K562 (cell line): ENCODE measurements at regions not wholly inside any gene's neighbourhood (a gene's known extent, or its start where the extent isn't known, plus 50 kb on each side); places are given as distances from the start of the nearest gene placed in this dataset.

ENCODE experiments used
- ATAC-seq: fragments of 200-7000 bp; cut with Tn5 transposase; 3 replicates; pipeline ENCODE4 v1.9.1; 2020; ENCODE audit warnings: moderate library complexity
- BruUV-seq: library from RNA; stranded (reverse); fragments of 400-500 nt; replicated peaks from 2 replicates; lab custom pipeline; 2021; lab: Mats Ljungman, UMichigan
- CTCF ChIA-PET: fragments of 300-600 bp; formaldehyde crosslinking; extraction: SDS; loops from one replicate; lab custom pipeline; 2021; ENCODE audit warnings: low intra/inter-chr PET ratio; lab: Yijun Ruan, JAX
- POLR2A ChIA-PET: fragments of 300-600, 350-650 bp; sonication (Branson Sonifier 250); formaldehyde crosslinking; extraction: SDS; loops from one replicate; lab custom pipeline; 2021; ENCODE audit warnings: antibody characterized with exemption, inconsistent platforms; lab: Yijun Ruan, JAX
- DNase-seq, 4 experiments: peaks; one replicate each; pipeline versions ENCODE4 v3.0.0 to v3.0.0-alpha.2; 2011 to 2018; ENCODE audit warnings: low spot score in 3 of 4, mixed read lengths in 3 of 4; ENCODE audit errors: extremely low read depth in 1 of 4
- FAIRE-seq: peaks from 2 replicates; lab custom pipeline; 2011; peaks lifted over from hg19 to GRCh38; lab: Jason Lieb, UNC
- H2AFZ ChIP-seq: 2 replicates; pipeline ENCODE4 v1.6.0; 2011; ENCODE audit warnings: low read depth, low read length, control low read depth, inconsistent platforms
- H3K27ac ChIP-seq: fragments of 200-600 bp; 3 replicates; pipeline ENCODE4 v1.8.0; 2011; ENCODE audit warnings: low read depth, mild to moderate bottlenecking, control low read depth, inconsistent platforms, low read length, moderate library complexity, mixed read lengths; ENCODE audit errors: extremely low read depth
- H3K27me3 ChIP-seq, 2 experiments: fragments of 300-600 bp in 1 of 2; 2 replicates in 1 of 2; 3 replicates in 1 of 2; pipeline versions ENCODE4 v1.6.0 to v1.8.0; 2011; ENCODE audit warnings: inconsistent platforms in 2 of 2, low read length in 2 of 2, mild to moderate bottlenecking in 1 of 2, mixed read lengths in 1 of 2, moderate library complexity in 1 of 2; ENCODE audit not compliant: control insufficient read depth in 2 of 2, insufficient read depth in 2 of 2
- H3K36me3 ChIP-seq: fragments of 300-600 bp; 3 replicates; pipeline ENCODE4 v1.8.0; 2011; ENCODE audit warnings: mild to moderate bottlenecking, low read length, inconsistent platforms; ENCODE audit not compliant: control insufficient read depth, insufficient read depth
- H3K4me1 ChIP-seq, 2 experiments: fragments of 200-600 bp in 1 of 2; replicated peaks in 1 of 2; 2 replicates in 1 of 2; 3 replicates in 1 of 2; pipeline versions ENCODE4 v1.5.1 to v1.8.0; 2011; ENCODE audit warnings: inconsistent platforms in 2 of 2, low read length in 2 of 2, mild to moderate bottlenecking in 1 of 2, mixed read lengths in 1 of 2, moderate library complexity in 1 of 2; ENCODE audit not compliant: control insufficient read depth in 2 of 2, insufficient read depth in 2 of 2
- H3K4me2 ChIP-seq: 2 replicates; pipeline ENCODE4 v1.6.1; 2011; ENCODE audit warnings: low read length, control low read depth, inconsistent platforms, mixed read lengths; ENCODE audit not compliant: insufficient read depth
- H3K4me3 ChIP-seq: fragments of 200-600 bp; sonication (generic), shearing (Covaris generic); 2 replicates; pipeline ENCODE4 v1.5.1; 2016; ENCODE audit warnings: control low read depth, inconsistent platforms
- H3K79me2 ChIP-seq: fragments of 200-600 bp; 3 replicates; pipeline ENCODE4 v1.8.0; 2011; ENCODE audit warnings: low read length, inconsistent platforms; ENCODE audit not compliant: control insufficient read depth, insufficient read depth
- H3K9ac ChIP-seq, 2 experiments: 2 replicates each; pipeline versions ENCODE4 v1.6.0 to v1.6.1; 2011; ENCODE audit warnings: low read depth in 2 of 2, low read length in 2 of 2, control low read depth in 1 of 2, inconsistent platforms in 1 of 2, mild to moderate bottlenecking in 1 of 2, mixed read lengths in 1 of 2; ENCODE audit not compliant: insufficient read depth in 1 of 2
- H3K9me1 ChIP-seq: one replicate; pipeline ENCODE4 v1.6.0; 2011; ENCODE audit warnings: inconsistent platforms, mild to moderate bottlenecking, low read length, moderate library complexity; ENCODE audit not compliant: control insufficient read depth, insufficient read depth
- H3K9me3 ChIP-seq: replicated peaks from 2 replicates; pipeline ENCODE4 v1.5.1; 2011; ENCODE audit warnings: low read depth, low read length, inconsistent platforms; ENCODE audit not compliant: control insufficient read depth, insufficient read depth
- H4K20me1 ChIP-seq: replicated peaks from 2 replicates; pipeline ENCODE4 v1.6.1; 2011; ENCODE audit warnings: low read length, inconsistent platforms, mixed read lengths; ENCODE audit not compliant: control insufficient read depth, insufficient read depth
- BRD4 ChIP-seq: fragments of 200-600 bp; sonication (generic); IDR thresholded peaks from 2 replicates; pipeline ENCODE4 v1.6.1; 2017; ENCODE audit warnings: inconsistent platforms
- ELF4 ChIP-seq: fragments of 450-650 bp; formaldehyde crosslinking; IDR thresholded peaks from 2 replicates; pipeline ENCODE4 v1.4.0; 2022; ENCODE audit warnings: missing genetic modification characterization
- EP300 ChIP-seq: IDR thresholded peaks from 2 replicates; pipeline ENCODE4 v1.6.1; 2012; ENCODE audit warnings: low read length, improper control_type of control experiment
- HDAC3 ChIP-seq: fragments of 450-650 bp; IDR thresholded peaks from 2 replicates; pipeline ENCODE4 v1.6.1; 2018; ENCODE audit warnings: borderline replicate concordance, mild to moderate bottlenecking, moderate library complexity; ENCODE audit not compliant: partially characterized antibody
- RAD51 ChIP-seq: fragments of 450-650 bp; IDR thresholded peaks from 2 replicates; pipeline ENCODE4 v1.7.1; 2016; ENCODE audit warnings: low read depth, mild to moderate bottlenecking, borderline replicate concordance
- RFX5 ChIP-seq: IDR thresholded peaks from 2 replicates; pipeline ENCODE4 v1.6.1; 2011; ENCODE audit warnings: low read depth, mild to moderate bottlenecking, improper control_type of control experiment, low read length
- SMAD4 ChIP-seq: fragments of 250-450 bp; sonication (Bioruptor Pico); conservative IDR thresholded peaks from 2 replicates; pipeline ENCODE4 v1.8.0; 2021; ENCODE audit warnings: inconsistent platforms, mild to moderate bottlenecking, moderate library complexity
- SNIP1 ChIP-seq: fragments of 450-650 bp; IDR thresholded peaks from 2 replicates; pipeline ENCODE4 v1.7.1; 2017; ENCODE audit warnings: low read depth, mild to moderate bottlenecking
- XRCC4 ChIP-seq: IDR thresholded peaks from one replicate; pipeline ENCODE4 v1.6.1; 2011; ENCODE audit not compliant: insufficient read depth, insufficient read length; ENCODE audit errors: extremely low read depth
- ZNF232 ChIP-seq: sonication (generic); formaldehyde crosslinking; IDR thresholded peaks from 2 replicates; pipeline ENCODE4 v1.8.0; 2022; ENCODE audit warnings: mild to moderate bottlenecking, missing genetic modification reagents
- WGBS: fragments of 100-300 bp; shearing (Covaris generic); methylation state at CpG from one replicate; pipeline ENCODE4 v1.1.6; 2016; ENCODE audit warnings: low coverage, mixed read lengths; ENCODE audit not compliant: insufficient coverage; ENCODE audit errors: missing lambda C conversion rate; 5-methylcytosine and 5-hydroxymethylcytosine counted together
- in situ Hi-C: fragments of 300-500 bp; cut with MboI; formaldehyde crosslinking; loops from 4 replicates; pipeline ENCODE4 v1.15.0; 2018; ENCODE audit warnings: inconsistent platforms, mixed read lengths
- intact Hi-C: fragments of 100-400 bp; cut with micrococcal nuclease; formaldehyde crosslinking; loops from 2 replicates; pipeline ENCODE4 v1.14.2; 2022
- TF ChIP-seq, protein P1 (sequence below): fragments of 200-400 bp; formaldehyde crosslinking; IDR thresholded peaks from 2 replicates; pipeline ENCODE4 v1.6.1; 2017; ENCODE audit warnings: mild to moderate bottlenecking, low read depth, low read length, moderate library complexity
- TF ChIP-seq, protein P2 (sequence below): fragments of 450-650 bp; formaldehyde crosslinking; IDR thresholded peaks from 2 replicates; pipeline ENCODE4 v1.4.0; 2020; ENCODE audit warnings: mild to moderate bottlenecking, moderate library complexity
- TF ChIP-seq, protein P3 (sequence below): sonication (generic); formaldehyde crosslinking; IDR thresholded peaks from 2 replicates; pipeline ENCODE4 v1.8.1; 2023; ENCODE audit warnings: mild to moderate bottlenecking, missing genetic modification reagents

DNA sequence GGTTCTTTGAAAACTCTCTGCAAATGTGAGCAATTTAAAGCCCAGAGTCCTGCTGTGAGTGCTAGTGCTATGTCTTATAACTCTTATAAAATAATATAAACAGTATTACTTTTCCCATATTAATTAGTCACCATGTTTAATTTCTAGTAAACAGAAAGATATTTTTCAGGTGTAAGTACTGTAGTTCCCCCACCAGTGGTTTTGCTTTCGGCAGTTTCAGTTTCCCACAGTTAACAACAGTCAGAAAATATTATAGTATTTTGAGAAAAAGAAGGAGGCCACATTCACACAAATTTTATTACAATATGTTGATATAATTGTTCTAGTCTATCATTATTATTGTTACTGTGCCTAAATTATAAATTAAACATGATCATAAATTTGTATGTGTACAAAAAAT lies 800.5 kb downstream of the LRFN5 start (continued):
- TF ChIP-seq, protein P1, sequence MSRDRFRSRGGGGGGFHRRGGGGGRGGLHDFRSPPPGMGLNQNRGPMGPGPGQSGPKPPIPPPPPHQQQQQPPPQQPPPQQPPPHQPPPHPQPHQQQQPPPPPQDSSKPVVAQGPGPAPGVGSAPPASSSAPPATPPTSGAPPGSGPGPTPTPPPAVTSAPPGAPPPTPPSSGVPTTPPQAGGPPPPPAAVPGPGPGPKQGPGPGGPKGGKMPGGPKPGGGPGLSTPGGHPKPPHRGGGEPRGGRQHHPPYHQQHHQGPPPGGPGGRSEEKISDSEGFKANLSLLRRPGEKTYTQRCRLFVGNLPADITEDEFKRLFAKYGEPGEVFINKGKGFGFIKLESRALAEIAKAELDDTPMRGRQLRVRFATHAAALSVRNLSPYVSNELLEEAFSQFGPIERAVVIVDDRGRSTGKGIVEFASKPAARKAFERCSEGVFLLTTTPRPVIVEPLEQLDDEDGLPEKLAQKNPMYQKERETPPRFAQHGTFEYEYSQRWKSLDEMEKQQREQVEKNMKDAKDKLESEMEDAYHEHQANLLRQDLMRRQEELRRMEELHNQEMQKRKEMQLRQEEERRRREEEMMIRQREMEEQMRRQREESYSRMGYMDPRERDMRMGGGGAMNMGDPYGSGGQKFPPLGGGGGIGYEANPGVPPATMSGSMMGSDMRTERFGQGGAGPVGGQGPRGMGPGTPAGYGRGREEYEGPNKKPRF, result no peak
- TF ChIP-seq RAD51, result no peak
- TF ChIP-seq ELF4 (CRISPR knock-in tag), result no peak
- TF ChIP-seq SNIP1, result no peak

DNA sequence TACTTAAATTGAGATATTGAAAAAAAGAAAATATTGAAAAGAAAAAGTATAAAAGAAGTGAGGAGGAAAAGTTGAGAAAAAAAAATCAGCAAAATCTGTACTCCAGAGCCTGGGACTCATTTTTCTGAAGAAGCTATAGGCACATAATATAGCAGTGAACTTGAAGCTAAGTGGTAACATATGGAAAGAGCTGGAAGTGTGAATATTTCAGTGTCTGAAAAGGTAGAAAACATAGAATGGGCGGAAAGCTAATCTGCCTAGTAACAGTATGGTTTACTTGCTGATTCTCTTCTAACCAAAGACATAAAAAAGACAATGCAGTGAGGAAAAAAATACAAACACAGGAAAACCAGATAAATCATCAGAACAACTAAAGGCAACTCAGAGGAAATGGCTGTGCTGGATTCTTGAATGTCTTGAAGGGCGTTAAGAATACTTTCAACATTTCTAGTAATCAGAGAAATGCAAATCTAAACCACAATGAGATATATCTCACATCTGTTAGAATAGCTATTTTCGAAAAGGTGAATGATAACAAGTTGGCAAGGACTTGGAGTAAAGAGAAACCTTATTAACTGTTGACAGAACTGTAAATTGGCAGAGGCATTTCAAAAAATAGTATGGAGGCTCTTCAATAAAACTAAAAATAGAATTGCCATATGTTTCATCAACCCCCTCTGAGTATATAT lies 784.6 kb downstream of the LRFN5 start:
- no peaks in the 10 kb centered on the region for H3K36me3 ChIP-seq
- no peak overlapping the region for H3K27ac ChIP-seq
- DNase-seq, result no peak
- no peak overlapping the region for H3K9ac ChIP-seq
- POLR2A ChIA-PET, result no interaction called here
- in situ Hi-C loops, result no loop called here
- intact Hi-C loops, result no loop called here
- CTCF ChIA-PET, result no interaction called here
- BruUV-seq, result no TSS peak
- no peak overlapping the region for H2AFZ ChIP-seq
- WGBS, result 0% methylated on average over 3 of the region's 3 CpGs
- no peaks in the 10 kb centered on the region for H3K27me3 ChIP-seq
- no peak for FAIRE-seq
- no peaks in the 10 kb centered on the region for H3K9me3 ChIP-seq
- no peaks in the 10 kb centered on the region for H3K4me1 ChIP-seq
- no peaks in the 10 kb centered on the region for H4K20me1 ChIP-seq
- no peak overlapping the region for H3K4me3 ChIP-seq
- H3K4me2 ChIP-seq, result no peak overlapping the region
- no peak for ATAC-seq
- no peaks in the 10 kb centered on the region for H3K79me2 ChIP-seq
- no peaks in the 10 kb centered on the region for H3K9me1 ChIP-seq
- TF ChIP-seq XRCC4, result no peak
- TF ChIP-seq RFX5, result no peak
- TF ChIP-seq, protein P2, sequence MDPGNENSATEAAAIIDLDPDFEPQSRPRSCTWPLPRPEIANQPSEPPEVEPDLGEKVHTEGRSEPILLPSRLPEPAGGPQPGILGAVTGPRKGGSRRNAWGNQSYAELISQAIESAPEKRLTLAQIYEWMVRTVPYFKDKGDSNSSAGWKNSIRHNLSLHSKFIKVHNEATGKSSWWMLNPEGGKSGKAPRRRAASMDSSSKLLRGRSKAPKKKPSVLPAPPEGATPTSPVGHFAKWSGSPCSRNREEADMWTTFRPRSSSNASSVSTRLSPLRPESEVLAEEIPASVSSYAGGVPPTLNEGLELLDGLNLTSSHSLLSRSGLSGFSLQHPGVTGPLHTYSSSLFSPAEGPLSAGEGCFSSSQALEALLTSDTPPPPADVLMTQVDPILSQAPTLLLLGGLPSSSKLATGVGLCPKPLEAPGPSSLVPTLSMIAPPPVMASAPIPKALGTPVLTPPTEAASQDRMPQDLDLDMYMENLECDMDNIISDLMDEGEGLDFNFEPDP (CRISPR knock-in tag), result no peak
- no peak for TF ChIP-seq BRD4
- TF ChIP-seq EP300, result no peak
- no peak for TF ChIP-seq HDAC3
- TF ChIP-seq, protein P3, sequence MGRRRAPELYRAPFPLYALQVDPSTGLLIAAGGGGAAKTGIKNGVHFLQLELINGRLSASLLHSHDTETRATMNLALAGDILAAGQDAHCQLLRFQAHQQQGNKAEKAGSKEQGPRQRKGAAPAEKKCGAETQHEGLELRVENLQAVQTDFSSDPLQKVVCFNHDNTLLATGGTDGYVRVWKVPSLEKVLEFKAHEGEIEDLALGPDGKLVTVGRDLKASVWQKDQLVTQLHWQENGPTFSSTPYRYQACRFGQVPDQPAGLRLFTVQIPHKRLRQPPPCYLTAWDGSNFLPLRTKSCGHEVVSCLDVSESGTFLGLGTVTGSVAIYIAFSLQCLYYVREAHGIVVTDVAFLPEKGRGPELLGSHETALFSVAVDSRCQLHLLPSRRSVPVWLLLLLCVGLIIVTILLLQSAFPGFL (CRISPR knock-in tag), result no peak
- TF ChIP-seq SMAD4 (CRISPR knock-in tag), result no peak
- no peak for TF ChIP-seq ZNF232
